Fibroblast of the conjunctiva (primary cell): ENCODE measurements at regions not wholly inside any gene's neighbourhood (a gene's known extent, or its start where the extent isn't known, plus 50 kb on each side); places are given as distances from the start of the nearest gene placed in this dataset.

ENCODE experiments used
- DNase-seq: peaks from one replicate; pipeline ENCODE4 v3.0.0-alpha.2; 2010; ENCODE audit warnings: low read depth

DNA sequence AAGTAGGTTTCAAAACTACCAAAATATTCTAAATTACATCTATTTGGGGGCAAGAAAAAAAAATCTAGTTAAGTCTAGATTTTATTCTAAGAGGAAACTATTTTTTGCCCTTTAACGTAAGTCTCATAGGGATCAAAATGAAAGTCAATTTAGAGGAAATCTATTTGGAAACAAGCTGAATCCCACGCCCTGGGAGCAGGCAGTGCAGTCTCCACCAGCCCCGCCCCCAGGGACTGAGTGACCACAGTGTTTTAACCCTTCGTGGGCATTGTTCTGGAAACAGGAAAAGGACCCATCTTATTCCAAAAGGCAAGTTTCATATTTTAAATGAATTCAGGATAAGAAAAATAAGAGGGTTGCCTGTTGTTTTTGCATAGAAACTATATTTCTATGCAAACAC lies 209.7 kb downstream of the SPRY2 start:
- no peak for DNase-seq

DNA sequence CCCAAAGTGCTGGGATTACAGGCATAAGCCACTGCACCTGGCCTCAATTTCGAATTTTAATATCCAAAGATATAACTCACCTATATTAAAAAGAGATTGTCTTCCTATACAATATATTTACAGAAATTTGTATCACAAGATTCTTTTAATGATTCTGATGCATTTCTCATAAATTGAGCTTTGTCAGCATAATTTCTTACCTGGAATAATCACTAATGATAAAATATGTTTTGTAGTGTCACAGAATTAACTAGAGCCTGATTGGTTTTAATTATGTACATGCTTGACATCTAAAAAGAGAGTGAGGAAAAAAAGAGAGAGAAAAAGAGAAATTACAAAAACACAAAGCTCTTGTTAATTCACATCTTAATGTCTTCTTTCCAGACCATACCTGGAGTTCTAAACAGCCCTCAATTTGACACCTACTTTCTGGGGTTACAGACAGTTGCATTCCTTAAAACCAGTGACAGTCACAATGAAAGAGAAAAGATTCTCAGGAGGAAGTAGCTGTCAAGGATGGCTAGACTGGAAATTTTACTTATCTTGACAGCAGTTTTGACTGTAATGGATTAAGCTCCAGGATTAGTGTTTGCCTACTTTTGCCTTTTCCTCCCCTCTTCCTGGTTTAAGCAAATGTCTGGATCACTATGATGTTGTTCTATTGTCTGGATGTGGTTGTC lies 214.4 kb downstream of the SPRY2 start:
- DNase-seq = no peak

DNA sequence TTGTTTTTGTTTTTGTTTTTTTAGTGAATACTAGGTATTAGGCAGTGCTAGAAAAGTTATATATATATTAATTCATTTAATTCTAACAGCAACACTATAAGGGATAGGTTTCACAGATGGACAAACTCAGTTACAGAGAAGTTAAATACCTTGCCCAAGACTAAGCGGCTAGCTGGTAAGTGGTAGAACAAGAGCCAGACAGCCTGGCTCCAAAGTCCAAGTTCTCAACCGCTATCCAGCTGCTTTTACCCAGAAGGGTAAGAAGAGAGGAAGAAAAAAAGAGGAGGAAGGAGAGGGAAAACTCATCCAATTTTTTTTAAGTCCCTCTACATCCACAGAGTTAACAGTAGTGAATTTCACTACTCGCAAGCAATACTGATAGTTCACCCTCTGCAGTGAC lies 217.0 kb downstream of the SPRY2 start:
- no peak for DNase-seq

DNA sequence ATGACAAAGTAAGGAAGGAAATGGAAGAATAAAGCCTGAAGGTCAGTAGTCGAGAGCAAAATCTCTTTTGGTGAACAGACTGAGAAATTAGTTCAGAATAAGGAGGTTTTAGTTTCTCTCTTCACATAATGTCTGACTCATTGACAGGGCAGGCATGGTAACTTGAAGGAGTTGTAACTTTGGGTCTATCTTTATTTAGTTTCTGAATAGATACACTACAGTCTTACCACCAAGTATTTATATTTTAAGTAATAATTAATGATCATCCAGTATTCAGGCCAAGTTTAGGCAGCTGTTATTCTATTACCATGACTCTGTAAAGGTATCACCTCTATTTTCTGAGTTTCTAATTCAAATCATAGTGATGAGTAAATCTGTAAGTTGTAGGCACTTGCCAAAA lies 219.9 kb downstream of the SPRY2 start:
- no peak for DNase-seq

DNA sequence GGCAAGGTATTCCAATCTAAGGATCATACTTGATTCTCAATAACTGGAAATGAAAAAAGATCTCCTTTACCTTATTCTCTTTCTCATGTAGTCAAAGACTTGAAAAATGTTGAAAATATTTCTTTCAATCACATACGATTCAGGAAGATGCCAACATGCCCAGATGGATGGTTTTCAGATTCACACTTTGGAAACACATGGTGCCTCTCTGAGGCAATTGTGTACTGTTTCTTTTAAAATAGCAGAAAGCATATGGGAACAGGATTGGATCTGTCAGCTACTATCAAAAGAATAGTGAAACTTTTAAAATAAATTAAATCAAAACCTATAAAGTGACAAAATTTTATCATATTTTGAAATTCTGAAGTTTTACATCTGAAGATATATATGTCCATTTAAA lies 222.4 kb downstream of the SPRY2 start:
- no peak for DNase-seq

DNA sequence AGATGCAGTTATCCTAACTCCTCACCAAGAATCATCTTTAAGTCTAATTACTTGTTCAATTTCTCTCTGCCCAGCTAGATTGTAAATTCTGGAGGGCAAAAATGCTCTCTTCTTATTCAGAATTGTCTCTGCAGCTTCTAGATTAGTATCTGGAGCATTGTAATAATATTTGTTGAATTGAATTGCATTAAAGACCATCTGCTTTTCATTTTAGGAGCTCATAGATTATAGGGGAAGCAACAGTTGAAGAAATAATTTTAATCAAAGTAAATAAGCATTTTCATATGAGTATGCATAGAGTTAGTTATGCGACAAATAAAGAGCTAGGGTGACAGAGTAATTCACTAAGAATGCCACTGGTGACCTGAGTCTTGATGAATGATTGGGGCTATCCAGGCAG lies 222.8 kb downstream of the SPRY2 start:
- no peak for DNase-seq

DNA sequence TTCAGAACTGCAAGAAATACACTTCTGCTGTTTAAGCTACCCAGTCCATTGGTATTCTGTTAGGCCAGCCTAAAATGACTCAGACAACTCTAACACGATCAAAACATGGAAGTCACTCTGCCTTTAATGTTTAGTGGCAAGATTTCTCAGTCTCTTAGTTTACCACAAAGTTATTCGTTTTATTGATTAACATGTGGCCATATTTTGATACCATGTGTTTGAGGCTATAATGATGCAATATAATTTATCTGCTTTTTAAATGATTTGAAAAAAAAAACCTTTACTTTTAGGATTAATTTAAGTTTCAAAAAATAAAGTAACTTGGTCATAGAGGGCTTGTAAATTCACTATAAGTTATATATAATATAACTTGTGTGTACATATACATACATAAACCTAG lies 223.4 kb downstream of the SPRY2 start:
- DNase-seq = no peak

DNA sequence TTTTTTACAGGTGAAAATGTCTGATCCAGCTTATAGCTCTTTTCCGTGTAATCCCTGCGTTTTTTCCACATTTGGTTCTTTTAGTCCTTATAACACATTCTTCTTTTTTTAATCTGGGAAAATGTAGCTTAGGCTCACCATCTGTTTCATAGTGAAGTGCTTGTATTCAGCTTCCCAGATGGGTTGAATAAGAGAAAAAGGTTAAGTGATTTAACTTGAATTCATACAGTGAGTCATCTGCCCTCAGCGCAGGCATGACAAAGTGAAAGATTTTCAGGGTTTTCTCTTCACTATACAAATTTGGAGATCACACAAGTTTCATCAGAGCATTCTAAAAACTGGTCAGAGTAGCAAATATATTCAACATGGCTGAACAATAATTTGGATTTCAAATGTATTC lies 224.8 kb downstream of the SPRY2 start:
- DNase-seq = peak; percentile 48

DNA sequence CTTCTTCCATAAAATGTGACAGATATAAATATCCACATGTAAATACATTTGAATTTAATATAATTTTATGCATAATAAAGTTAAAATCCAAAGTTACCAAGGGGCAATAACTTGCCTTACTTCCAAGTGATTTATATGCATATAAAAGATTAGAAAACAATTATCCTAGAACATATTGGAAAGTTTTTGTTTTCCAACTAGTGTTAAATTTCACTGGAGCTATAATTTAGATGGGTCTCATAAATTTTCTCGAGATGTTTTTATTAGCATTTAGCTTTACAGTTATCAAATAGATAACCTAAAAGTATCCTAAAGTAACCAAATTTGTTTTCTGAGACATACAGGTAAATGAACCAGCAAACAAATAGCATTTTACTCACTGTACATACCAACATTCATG lies 225.3 kb downstream of the SPRY2 start:
- no peak for DNase-seq

DNA sequence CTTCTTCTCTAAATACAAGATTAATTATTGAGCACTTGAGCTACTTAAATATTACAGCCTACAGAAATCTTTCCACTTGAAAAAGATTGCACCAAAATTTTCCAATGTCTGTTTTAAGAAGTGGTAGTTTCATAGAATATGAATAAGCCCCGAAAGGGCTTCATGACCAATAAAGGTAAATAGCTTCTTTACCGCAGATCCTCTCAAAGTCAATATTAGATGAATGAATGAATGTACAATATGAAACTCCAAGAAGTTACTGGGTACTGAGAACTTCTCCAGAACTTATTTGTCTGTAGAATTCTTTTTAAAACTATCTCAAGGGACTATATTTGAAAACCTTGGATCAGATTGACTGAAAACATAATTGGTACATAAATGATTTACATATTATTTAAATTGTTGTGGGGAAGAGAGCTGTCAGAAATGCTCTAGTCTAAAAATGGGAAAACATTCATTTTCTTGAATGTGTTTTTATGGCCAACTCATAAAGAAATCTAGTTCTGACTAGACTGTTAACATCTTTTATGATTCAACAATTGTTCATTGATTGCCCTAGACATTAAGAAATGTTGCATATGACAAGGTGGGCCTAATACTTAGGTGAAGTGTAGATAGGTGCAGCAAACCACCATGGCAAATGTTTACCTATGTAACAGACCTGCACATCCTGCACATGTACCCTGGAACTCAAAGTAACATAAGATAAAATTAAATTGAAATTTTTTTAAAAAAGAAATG lies 227.0 kb downstream of the SPRY2 start:
- DNase-seq = no peak

DNA sequence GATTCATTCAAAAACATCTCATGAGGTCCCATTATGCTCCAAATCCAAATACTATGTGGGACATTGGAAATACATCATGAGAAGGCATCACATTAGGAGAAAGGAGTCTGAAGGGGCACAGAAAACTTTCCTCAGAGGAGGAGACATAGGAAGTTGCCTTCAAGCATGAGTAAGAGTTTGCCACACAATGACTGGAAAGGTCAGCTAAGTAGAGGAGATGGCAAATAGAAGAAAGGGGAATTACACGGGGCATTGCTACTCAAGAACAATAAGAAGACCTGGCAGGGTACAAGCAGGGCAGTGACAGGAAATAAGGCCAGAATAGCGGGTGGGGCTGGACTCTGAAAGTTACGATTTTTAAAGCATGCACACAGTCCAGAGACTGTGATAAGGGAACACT lies 231.6 kb downstream of the SPRY2 start:
- DNase-seq = no peak

DNA sequence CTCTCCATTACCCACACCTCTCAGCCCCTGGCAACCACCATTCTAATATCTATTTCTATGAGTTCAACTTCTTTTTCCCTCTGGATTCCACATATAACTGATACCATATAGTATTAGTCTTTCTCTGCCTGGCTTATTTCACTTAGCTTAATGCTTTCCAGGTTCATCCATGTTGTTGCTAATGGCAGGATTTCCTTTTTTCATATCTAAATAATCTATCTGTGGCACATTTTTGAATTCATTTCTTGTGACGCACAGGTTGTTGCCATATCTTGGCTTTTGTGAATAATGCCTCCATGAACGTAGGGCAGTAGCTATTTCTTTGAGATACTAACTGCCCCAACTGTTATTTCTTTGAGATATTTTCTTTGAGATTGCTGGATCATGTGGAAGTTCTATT lies 235.6 kb downstream of the SPRY2 start:
- no peak for DNase-seq

DNA sequence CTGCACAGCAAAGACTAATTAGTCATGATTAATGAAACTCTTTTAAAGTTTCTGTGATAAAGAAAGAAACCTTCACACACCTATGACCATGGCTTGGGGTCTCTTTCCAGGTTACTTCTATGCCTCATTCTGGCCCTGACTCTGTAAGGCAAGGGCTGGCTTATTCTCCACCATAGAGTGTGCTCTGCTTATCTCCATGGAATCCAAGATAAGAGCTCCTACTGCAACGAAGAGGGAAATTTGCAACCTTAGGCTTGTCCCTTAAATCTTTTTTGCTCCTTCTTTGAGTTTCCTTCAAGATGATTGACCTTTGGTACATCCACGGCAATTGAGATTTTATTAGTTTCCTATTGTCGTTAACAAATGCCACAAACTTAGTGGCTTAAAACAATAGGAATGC lies 239.9 kb downstream of the SPRY2 start:
- DNase-seq = no peak

DNA sequence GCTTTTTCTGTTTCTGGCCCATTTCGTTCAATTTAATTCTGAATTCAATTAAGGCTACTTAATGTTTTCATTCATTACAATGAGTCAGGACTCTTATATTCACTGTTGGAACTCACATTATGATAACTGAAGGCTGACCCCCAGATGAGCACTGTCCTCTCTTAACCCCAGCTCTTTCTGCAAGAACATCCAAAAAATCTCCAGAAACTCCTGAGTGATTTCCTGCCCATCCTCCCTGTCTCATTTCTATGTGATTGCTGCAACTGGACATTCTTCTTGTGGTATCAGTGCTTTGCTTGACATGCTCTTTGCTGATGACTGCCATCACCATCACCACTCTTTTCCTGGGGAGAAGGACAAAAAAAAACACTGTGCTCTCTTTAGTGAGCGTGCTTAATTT lies 240.3 kb downstream of the SPRY2 start:
- DNase-seq = no peak

DNA sequence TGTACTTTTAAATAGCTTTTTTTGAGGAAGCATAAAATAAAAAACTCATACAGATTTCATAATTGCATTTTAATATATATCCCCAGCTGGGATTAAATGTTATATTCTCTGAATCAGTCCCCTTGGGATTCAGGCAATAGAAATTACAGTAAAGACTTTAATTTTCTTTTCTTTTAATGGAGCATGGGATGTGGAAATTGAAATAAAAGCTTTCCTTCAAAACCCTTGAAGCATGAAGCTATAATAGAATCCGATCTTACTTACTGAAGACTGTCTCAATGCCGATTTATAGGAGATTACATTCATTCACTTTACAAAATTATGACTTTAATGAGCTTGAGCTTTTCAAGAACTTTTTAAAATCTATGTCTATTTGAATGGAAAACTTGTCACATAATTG lies 243.4 kb downstream of the SPRY2 start:
- DNase-seq = no peak

DNA sequence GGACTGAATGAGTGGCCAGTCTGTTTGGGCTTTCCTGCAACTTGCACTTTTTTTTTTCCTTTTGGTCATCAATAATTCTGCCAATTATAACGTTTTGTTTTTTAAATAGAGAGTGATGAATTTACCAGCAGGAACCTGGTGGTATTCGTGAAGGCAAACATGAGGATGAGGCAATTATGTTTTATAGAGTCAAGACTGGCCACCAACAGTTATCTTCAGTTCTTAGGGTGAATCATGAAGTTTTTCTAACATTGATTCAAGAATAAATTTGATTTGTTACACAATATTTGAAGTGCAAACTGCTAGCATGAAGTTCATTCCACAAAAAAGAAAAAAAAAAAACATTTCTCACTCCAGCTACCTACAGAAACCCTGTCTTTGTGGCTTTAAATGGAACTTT lies 244.5 kb downstream of the SPRY2 start:
- DNase-seq = no peak

DNA sequence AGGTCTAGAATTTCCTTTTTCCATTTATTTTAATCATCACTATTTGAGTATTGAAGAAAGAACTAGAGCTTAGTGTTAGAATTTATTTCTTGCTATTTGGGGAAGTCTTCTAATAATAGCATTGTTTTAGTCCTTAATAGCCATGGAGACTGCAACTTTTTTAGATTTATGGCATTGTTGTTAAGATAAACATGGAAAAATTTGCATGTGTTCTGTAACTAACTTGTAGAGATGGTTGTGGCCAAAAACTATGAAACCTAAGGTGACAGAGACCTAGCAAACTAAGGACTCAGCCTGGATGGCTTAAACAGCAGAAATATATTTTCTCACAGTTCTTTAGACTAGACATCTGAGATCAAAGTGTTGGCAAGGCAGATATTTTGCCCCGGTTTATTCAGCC lies 246.4 kb downstream of the SPRY2 start:
- DNase-seq = no peak

DNA sequence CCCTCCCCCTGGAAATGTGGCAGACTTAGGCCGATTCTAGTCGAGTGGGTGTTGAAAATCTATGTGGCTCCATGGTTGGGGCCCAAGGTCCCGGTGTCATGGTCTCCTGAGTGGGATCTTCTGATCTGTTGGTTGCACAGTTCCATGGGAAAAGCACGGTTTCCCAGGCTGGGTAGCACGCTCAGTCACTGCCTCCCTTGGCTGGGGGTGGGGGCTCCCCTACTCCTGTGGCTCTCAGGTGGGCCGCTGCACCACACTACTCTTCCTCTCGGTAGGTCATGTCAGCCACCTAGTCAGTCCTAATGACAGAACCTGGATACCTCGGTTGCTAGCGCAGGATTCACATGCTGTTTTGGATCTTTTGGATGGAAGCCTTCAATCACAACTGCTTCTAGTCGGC lies 247.0 kb downstream of the SPRY2 start:
- DNase-seq = no peak

DNA sequence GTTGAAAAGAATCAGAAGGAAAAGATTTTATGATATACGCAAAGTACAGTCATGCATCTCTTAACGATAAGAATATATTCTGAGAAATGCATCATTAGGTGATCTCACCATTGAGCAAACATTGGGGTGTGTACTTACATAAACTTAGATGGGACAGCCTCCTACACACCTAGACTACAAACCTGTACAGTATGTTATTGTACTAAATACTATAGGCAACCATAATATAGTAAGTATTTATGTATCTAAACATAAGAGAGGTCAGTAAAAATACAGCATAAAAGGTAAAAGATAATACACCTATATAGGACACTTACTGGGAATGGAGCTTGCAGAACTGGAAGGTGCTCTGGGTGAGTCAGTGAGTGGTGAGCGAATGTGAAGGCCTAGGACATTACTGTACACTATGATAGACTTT lies 254.6 kb downstream of the SPRY2 start:
- DNase-seq = no peak

DNA sequence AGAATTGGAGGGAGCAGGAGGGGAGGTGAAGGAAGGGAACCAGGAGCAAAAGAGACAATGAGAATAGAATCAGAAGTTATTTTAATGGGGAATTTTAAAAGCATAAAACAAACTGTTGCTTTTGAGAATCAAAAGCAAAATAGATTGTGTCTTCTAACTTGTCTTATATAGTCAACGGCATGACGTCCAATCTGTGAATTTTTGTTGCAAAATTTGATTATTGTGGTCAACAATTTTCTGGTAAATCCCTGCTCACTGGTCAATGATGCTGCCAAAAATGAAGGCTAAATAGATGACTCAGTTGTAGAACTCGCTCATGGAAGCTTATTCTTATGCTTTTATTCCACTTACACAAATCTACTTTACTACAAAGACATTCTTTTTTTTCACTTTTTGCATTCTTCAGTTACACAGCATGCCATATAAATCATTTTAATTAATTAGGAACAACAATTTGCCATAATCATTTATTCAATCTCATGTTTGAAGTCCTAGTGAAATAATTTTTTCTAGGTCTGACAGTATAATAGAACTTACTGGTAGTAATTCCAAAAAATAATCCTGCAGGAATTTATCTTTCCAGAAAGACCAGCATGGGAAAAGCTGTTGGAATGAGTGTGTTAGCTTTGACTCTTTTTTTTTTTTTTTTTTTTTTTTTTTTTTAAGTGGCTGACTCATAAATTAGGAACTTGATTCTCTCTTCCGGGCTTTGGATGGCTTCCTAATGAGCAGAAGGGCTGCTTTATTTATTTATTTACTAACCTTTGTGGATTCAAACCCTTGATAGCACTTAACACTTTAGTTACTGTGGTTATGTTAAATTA lies 256.9 kb downstream of the SPRY2 start:
- peak; percentile 84 for DNase-seq

DNA sequence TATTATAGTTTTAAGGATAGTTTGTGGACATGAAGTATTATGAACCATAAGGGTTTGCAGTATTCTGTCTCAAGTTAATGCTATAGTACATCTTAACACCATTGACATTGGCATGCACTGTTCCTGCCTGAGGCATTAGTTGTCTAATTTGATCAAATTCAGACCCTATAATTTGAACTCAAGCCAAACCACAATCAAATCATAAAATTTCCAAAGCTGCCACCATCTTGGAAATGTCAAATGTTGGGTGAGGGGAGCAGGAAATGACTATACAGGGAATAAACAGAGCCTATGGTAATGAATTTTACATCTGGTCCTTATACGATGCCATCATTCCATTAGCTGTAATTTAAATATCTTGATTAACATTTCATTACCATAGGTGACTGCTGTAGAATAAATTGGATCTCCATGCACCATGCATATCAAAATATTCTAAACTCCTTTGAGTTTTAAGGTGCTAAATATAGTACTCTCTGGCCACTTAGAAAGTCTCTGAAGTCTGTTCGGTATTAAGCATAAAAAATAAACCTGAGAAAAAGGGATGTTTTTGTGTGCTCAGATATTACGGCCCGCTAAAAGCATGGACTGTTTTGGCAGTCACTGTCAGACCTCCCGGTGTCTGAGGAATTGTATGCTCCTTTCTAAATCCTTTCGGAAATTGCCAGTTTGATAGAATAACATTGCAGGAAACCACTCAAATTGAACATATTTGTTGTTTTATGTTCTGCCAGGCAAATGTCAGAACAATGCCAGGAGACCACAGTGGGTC lies 257.7 kb downstream of the SPRY2 start:
- no peak for DNase-seq

DNA sequence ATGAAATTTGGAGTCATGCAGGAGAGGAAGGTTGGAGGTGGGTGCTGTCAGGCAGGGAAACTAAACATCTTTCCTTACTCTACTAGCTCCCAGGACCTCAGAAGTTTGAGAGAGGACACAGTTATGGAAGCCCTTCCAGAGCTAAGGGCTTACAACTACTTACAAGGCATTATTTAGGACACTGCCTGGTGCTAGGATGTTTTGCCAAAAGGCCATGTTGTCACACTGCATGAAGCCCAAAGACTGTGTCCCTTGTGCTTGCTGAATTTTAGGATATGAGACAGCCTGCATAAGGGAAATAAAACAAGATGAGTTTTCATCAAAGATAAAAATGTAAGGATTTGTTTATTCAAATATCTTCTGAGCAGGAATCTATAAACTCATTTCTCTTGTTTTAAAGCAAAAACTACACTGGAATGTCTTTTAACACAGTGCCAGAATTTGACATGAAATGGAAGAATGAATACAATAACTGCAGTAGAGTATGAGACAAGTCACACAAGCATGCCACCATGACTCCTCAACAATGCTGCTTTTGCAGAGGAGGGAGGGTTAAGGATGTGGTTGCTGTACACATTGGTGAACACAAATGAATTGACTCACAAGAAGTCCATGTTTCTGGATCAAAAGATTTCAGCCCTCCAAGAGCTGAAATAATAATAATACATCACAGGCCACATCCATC lies 258.4 kb downstream of the SPRY2 start:
- DNase-seq = no peak
